Loucy (cell line): ENCODE measurements at regions not wholly inside any gene's neighbourhood (a gene's known extent, or its start where the extent isn't known, plus 50 kb on each side); places are given as distances from the start of the nearest gene placed in this dataset.

ENCODE experiments used
- CTCF ChIP-seq: fragments of 200-600 bp; sonication (generic); conservative IDR thresholded peaks from 2 replicates; pipeline ENCODE4 v1.5.1; 2014; ENCODE audit warnings: mild to moderate bottlenecking, antibody characterized with exemption, low read length
- EZH2phosphoT487 ChIP-seq: fragments of 200-600 bp; IDR thresholded peaks from 2 replicates; pipeline ENCODE4 v1.6.1; 2018; ENCODE audit warnings: antibody characterized with exemption, mild to moderate bottlenecking, moderate library complexity, borderline replicate concordance

- TF ChIP-seq CTCF = no peak
- no peak for TF ChIP-seq EZH2phosphoT487
Measured at GRCh38 chr15:38187630-38188313, 64.9 kb upstream of the SPRED1 start.
